GM18867 (cell line): ENCODE measurements at regions not wholly inside any gene's neighbourhood (a gene's known extent, or its start where the extent isn't known, plus 50 kb on each side); places are given as distances from the start of the nearest gene placed in this dataset.

Experiments used
- ATAC-seq: cut with Tn5 transposase; IDR thresholded peaks from one replicate; pipeline ENCODE4 v1.9.1; 2021; ENCODE audit warnings: mild to moderate bottlenecking, moderate library complexity; ENCODE audit not compliant: unreplicated experiment

DNA sequence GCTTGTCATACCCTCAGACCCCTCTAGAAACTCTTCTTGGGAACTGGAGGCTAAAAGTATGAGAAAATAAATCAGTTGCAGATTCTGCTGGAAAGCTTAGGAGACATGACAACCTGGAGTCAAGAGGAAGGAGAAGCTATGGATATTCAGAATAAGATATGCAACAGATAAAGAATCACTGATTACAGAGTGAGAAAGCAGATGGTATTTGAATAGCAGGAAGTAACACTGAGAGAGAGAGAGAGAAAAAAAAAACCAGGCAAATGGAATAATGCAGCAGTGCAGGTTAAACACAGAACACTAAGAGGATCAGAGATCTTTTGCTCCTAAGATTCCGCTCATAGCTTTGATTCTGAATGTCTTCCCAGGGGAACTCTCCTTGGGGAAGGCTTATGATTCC, 1284.1 kb upstream of the NXPH2 start:
- ATAC-seq, result no peak

DNA sequence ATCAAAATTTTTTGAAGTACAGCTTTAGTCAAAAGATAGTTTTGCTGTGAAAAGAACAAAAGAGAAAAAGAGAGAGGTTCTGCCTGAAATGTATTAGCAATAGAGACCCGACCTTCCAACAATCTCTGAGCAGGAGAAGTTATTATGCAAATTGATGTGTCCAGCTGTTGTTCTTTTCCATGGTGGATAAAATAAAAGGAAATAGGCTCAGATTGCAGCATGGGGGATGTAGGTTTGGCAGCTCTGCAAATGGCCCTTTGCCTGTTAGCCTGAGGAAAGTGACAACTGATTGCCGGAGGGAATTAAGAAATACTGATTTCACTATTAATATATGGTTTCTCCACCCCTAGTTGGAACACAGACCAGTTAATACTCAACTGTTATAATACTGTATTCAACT, 1283.2 kb upstream of the NXPH2 start:
- ATAC-seq, result no peak

DNA sequence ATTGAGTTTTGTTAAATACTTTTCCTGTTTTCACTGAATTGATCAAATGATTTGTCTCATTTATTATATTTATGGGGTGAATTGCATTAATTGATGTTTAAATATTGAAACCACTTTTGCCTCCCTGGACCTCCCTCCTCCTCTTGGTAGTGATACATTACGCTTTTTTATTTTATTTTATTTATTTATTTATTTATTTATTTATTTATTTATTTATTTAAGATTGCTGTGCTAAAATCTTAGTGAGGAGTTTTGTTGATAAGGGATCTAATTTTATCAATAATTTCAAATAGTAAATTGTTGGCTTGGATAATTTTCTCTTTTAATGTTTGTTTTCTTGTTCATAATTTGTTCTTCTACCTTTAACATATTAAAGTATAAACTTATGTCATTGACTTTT, 1281.0 kb upstream of the NXPH2 start:
- no peak for ATAC-seq

GRCh38 chr2:140057928-140058327, 1277.7 kb upstream of the NXPH2 start:
- no peak for ATAC-seq

DNA sequence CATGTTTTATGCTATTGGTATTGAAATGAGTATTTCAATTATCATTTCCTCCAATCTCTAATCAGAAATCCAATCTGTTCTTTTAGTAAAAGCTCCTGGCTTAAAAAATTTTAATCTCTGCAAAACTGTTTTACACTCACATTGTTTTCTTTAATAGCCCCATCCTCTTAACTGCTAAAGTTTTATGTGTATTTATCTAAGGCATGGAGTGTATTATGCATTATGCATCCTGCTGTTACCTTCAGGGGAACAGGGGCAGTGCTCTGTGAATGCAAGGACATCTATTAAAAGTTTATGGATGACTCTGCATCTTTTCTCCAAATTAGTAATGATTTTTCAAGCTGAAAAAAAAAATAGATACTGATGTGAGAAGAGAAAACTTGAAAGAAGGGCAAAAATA, 1261.6 kb upstream of the NXPH2 start:
- no peak for ATAC-seq

- ATAC-seq, result no peak
Observed at GRCh38 chr2:140041239-140041638, 1261.0 kb upstream of the NXPH2 start.

DNA sequence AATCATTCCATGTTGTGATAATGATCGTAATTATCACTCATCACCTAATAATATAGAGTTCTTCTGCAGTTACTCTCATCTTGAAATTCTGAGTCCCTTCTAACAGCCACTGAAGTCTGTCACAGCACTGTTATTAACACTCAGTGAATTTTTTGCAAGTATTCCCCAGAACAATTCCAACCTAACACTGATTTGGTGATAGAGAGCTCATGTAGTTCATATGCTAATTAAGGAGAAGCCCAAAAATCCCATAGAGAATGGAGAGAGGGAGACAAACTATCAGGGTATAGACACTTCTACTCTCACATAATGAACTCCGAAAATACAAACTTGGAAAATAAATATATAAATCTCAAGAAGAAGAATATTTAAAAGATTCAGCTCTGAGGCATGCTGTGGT, 1253.4 kb upstream of the NXPH2 start:
- no peak for ATAC-seq

GRCh38 chr2:140027966-140028365, 1247.8 kb upstream of the NXPH2 start:
- no peak for ATAC-seq

DNA sequence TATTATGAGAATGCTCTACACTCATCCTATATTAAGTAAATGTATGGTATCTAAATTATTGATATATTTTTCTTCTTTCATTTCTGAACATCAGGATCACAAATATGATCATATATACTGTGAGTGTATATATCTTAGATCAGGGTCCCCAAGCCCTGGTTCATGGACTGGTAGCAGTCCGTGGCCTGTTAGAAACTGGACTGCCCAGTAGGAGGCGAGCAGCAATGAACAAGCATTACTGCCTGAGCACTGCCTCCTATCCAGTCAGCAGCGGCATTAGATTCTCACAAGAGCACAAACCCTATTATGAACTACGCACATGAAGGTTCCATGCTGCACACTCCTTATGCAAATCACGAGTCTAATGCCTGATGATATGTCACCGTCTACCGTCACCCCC, 1247.1 kb upstream of the NXPH2 start:
- ATAC-seq, result no peak

- ATAC-seq, result no peak
Observed at GRCh38 chr2:140023291-140023690, 1243.1 kb upstream of the NXPH2 start.

GRCh38 chr2:140018541-140018940, 1238.4 kb upstream of the NXPH2 start:
- ATAC-seq, result no peak

- no peak for ATAC-seq
Observed at GRCh38 chr2:140014204-140014546, 1234.0 kb upstream of the NXPH2 start.

DNA sequence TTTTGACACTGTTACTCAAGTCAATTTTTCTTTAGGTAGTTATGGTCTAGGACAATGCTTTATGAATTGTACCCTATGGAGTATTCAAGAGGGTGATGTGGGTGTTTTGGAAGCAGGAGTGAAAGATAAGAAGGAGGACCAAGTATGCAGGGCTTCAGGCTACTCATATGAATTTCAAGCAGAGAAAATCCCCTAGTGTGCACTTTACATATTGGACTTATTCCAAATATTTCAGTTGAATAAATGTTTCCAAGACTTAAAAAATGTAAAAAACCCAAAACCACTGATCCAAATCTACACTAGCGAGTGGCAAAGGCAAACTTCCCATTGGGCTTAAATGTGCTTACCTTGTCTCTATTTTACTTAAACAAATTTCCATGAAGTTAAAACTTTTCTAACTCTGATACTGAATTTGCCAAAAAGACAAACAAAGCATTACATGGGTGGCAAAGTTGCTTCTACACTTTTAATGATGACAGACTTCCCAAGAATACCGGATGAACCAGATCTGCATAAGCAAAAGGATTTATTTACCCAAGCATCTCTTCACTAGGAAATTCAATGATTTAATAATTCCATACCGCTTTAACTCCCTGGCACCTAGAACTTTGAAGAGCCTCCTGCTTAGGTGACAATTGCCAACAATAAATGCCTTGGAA, 1233.5 kb upstream of the NXPH2 start:
- ATAC-seq, result no peak

DNA sequence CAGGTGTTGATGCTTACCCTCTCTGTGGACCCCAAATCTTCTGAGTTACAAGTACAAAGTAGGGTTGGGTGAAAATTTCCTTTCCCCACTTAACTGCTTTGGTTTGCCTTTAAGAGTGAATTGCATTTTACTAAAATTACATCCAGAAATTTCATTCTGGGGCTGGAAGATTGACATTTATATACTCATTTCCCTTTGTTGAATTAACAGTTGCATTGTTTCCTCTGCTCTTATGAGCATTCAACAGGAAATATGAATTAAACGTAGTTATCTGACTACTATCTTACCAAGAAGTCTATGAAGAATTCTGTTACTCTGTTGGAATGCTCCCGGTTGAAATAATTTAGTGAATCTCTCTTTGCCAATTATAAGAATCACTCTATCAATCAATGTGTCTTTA, 1231.1 kb upstream of the NXPH2 start:
- ATAC-seq, result no peak

- no peak for ATAC-seq
Observed at GRCh38 chr2:140002110-140002509, 1221.9 kb upstream of the NXPH2 start.

- no peak for ATAC-seq
Observed at GRCh38 chr2:139992711-139993345, 1212.6 kb upstream of the NXPH2 start.

GRCh38 chr2:139992078-139992477, 1211.9 kb upstream of the NXPH2 start:
- no peak for ATAC-seq

DNA sequence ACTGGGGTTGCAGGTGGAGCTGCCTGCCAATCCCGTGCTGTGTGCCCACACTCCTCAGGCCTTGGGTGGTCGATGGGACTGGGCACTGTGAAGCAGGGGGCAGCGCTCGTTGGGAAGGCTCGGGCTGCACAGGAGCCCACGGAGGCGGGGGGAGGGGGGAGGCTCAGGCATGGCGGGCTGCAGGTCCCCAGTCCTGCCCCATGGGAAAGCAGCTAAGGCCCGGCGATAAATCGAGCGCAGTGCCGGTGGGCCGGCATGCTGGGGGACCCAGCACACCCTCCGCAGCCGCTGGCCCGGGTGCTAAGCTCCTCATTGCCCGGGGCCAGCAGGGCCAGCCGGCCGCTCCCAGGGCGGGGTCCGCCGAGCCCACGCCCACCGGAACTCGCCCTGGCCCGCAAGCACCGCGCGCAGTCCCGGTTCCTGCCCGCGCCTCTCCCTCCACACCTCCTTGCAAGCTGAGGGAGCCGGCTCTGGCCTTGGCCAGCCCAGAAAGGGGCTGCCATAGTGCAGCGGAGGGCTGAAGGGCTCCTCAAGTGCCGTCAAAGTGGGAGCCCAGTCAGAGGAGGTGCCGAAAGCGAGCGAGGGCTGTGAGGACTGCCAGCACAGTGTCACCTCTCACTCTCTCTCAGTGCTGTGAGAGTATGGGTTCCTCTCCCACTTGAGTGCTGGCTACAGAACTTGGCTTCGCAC, 1210.6 kb upstream of the NXPH2 start:
- no peak for ATAC-seq

DNA sequence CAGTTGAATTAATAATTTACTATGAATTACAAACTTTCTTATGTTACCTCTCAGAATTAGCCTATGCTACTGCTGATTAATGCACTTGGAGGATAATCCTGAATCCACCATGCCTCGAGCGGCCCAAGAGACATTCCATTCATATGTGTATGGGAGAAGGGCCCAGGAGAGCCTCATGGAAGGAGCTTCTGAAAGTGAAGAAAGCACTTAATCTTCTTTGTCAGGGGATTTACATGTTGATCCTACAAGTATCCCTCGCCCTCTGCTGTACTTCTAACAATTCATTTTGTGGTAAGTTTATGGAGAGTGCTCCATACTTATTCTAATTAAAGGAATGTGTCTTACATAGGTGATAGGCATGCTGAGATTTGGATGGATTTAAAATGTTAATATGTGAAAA, 1189.1 kb upstream of the NXPH2 start:
- ATAC-seq, result no peak

DNA sequence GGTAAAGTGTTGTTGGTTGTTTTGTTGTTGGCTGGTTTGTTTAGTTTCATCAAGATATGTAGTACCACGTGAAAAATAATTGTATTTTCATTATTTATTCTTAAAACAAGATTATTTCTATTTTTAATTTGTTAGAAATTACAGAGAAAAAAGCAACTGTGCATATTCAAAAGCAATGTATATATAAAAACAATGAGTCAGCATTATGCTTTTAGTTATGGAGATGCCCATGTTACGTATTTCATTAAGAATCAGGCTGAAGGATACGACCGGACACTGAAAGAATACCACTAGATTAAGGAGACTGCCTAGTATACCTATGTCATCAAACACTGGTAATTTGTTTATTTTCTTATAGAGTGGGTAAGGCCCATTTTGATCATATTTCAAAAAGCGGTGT, 1188.4 kb upstream of the NXPH2 start:
- ATAC-seq, result no peak

DNA sequence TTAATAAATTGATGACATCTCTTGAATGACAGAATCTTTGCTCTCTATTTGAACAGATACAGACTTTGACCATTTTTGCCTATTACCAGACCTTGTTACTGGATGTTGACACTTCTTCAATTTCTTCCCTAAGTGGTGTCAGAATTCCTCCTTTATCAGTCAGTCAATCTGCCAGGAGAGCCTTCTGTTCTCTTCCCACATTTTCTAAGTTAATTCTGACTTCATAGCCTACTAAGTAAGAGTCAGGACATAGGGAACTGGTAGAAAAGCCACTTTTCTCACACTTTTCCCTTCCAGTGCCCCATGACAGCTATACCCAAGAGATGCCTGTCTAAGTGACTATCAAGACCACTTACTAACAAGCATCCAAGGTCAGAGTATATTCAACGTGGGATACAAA, 1187.5 kb upstream of the NXPH2 start:
- ATAC-seq, result no peak

- no peak for ATAC-seq
Observed at GRCh38 chr2:139964721-139965440, 1184.7 kb upstream of the NXPH2 start.
